Hindlimb muscle (tissue), 1 donor: ENCODE measurements at regions not wholly inside any gene's neighbourhood (a gene's known extent, or its start where the extent isn't known, plus 50 kb on each side); places are given as distances from the start of the nearest gene placed in this dataset.
"Not testable (repeated sequence)": the region's sequence is repeated elsewhere in the genome, so short reads cannot be mapped to it uniquely, and the experiment has no call there.

Experiments used
- DNase-seq: peaks from one replicate; pipeline ENCODE4 v3.0.0-alpha.2; 2013

DNA sequence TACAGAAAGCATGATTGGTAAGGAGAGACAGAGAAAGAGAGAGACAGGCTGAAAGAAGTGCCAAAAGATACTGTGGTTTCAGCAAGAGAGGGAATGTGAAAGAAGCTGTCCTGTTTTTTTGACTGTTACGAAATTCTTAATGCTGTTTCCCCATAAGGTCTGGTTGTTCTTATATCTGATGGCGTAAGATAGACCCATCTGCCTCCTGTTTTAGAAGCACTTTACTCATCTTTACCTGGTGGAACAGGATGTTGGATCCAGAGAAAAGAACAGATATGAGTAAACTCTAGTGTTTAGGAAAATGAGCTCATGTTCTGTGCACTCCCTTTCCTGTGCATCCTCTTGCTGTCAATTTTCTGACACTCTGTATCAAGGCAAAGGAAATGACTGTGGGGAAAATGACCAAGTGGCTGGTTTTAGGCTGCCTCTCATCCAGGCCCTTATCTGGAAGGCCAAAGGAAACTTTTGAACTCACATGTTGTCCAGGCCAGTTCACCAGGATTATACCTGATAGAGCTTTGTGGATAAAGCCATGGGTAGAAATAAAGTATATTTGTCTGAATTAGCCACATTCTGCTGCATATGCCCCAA, 311.7 kb upstream of the HTR2C start:
- DNase-seq = no peak

DNA sequence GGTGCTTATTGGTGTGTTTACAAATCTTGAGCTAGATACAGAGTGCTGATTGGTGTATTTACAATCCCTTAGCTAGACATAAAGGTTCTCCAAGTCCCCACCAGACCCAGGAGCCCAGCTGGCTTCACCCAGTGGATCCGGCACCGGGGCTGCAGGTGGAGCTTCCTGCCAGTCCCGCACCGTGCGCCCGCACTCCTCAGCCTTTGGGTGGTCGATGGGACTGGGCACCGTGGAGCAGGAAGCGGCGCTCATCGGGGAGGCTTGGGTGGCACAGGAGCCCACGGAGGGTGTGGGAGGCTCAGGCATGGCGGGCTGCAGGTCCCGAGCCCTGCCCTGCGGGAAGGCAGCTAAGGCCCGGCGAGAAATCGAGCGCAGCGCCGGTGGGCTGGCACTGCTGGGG, 313.5 kb upstream of the HTR2C start:
- not testable (repeated sequence) for DNase-seq

DNA sequence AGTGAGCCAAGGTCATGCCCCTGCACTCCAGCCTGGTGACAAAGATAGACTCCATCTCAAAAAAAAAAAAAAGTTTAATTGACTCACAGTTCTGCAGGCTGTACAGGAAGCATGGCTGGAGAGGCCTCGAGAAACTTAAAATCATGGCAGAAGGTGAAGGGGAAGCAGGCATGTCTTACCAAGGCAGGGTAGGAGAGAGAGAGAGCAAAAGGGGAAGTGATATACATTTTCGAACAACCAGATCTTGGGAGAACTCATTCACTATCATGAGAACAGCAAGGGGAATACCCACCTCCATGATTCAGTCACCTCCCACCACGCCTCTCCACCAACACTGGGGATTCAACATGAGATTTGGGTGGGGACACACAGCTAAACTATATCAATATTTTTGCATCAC, 315.2 kb upstream of the HTR2C start:
- DNase-seq = no peak

DNA sequence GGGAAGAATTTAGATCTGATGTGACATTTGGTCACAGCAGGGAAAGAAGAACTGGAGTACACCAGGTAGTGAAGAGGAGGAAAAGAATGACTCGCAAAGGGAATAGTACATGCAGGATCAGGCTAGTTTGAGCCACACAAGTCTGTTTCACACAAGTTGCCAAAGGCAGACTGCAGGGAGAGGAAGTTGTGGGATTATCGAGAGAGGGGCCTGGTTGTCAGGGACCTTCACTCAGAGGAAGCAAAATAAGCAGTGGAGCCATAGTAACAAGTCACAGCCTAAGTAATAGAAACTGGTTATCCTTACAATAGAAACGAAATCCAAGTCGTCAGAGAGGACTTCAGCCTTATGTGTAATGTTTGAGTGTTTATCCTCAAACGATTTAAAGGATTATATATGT, 316.7 kb upstream of the HTR2C start:
- DNase-seq = no peak

DNA sequence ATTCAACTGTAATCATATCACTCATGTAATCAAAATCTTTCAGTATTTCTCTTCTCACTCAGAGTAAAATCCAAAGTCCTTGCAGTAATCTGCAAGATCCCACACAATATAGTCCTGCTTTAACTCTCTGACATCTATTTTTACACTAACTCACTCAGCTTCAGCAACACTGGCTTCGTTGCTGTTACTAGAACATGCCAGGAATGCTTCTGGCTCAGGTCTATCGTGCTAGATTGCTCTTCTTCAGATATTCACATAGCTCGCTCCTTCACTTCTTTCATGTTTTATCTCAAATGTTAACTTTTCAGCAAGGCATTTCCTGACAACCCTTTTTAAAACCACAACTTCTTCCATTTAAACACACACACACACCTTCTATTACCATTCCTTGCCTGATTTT, 331.7 kb upstream of the HTR2C start:
- DNase-seq = no peak

DNA sequence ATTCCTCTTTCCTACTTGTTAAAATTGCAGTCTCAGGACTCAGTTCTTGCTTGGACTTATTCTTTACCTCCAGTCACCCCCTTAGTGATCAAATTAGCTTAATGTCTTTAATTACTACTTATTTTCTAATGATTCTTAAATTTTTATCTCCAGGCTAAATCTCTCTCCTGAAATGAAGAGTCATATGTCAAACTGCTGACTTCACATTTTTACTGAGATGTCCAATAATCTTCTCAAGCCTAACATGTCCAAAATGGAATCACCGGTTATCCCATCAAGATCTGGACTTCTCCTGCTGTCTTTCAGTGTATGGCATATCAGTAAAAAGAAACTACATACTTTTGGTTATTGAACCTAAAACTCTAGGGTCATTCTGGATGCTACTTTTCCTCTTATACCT, 332.3 kb upstream of the HTR2C start:
- no peak for DNase-seq

DNA sequence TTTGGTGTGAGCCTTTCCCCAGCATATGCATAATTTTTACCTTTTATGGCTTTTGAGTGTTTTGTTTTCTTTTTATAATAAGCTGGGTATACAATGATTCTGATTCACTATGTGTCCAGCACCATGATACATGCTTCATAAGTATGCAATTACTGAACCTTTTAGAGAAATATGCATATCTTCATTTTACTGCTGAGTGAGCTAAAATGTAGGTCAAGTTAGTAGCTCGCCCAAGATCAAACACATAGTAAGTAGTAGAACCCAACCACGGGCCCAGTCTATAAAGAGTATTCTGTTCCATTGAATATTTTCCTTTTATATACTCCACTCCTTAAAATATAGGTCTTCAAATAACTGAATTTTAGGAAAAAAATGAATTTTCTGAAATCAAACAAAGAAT, 362.4 kb upstream of the HTR2C start:
- no peak for DNase-seq

DNA sequence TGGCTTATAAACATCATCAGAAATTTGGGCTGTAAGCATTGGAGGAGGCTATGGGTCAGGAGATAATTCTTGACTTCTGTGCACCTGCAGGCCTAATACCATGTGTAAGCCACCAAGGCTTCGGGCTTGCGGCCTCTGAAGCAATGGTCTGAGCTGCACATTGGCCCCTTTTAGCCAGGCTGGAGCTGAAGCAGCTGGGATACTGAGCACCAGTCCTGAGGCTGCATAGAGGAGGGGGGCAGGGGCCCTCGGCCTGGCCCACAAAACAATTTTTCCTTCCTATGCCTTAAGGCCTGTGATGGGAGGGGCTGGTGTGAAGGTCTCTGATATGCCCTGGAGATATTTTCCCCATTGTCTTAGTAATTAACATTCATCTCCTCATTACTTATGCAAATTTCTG, 373.0 kb upstream of the HTR2C start:
- no peak for DNase-seq

DNA sequence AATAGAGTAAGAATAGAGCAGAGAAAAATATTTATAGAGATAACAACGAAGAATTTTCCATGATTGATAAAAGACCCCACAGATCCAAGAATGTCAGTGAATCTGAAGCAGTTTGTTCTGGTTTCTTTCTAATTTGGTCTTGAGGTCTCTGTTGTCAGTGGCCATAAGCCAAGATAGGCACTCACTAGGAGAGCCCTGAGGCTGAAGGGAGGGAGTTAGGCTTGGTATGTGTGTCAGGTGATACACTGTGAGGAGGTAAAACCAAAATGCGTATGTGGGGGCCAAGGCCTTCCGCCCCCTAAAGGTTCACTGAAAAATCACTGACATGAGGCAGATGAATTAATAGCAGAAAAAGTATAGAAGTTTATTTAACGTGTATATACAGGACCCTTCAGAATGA, 382.3 kb upstream of the HTR2C start:
- DNase-seq = no peak

DNA sequence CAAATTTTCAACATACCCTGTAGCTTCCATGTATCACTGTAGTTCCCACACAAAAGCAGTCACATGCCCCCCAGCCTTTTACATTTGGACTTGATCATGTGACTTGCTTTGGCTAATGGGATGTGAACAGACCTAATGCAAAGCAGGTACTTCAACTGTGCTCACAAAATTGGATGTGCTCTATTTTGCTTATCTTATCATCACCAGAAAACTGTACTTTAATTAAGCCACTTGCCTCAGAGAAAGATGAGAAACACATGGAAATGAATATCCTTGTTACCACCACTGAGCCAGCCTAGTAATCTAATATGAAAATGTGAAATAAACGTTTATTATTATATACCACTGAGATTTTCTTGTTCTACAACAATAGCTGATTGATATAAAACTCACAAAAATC, 402.7 kb upstream of the HTR2C start:
- DNase-seq = no peak

DNA sequence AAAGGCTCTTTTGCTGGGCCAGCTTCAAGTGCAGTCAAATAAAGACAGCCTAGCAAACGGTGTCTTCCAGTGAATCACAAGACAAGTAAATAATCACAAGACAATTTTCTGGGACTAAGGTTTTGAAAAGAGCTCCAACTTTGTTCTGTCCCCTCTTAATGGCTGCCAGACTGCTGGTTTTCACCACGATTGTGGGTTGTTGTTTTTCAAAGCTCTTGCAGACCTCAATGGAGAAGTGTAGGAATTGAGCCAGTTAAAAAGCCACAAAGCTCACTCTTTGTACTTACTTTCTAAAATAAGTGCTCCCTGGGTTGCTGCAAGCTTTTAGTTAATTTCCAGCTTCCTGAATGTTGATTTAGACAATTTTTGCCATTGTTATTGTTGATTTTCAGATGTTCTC, 405.8 kb upstream of the HTR2C start:
- no peak for DNase-seq

DNA sequence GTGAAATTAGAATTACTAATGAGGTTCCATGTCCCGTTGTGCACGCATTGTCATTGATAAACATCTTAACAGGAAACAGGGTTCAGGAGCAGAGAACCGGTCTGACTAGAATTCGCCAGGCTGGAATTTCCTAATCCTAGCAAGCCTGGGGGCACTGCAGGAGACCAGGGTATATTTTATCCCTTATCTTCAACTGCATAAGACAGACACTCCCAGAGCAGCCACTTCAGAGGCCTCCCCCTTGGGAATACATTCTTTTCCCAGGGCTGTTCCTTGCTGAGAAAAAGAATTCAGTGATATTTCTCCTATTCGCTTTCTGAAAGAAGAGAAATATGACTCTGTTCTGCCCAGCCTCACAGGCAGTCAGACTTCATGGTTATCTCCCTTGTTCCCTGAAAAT, 416.6 kb upstream of the HTR2C start:
- not testable (repeated sequence) for DNase-seq

DNA sequence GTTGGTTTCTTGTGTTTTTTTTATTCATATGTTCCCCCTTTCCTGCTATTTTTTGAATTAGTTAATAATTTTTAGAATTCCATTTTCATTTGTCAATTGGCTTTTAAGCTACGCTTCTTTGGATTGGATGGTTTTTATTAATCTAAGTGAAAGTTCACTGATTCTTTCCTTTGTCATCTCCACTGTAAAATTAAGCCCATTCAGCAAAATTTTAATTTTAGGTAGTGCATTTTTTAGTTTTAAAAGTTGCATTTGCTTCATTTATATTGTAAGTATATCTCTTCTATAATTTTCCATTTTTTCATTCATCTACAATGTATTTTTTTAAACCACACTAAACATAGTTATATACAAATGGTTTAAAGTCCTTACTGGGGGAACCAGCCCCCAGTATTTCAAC, 417.3 kb upstream of the HTR2C start:
- no peak for DNase-seq

DNA sequence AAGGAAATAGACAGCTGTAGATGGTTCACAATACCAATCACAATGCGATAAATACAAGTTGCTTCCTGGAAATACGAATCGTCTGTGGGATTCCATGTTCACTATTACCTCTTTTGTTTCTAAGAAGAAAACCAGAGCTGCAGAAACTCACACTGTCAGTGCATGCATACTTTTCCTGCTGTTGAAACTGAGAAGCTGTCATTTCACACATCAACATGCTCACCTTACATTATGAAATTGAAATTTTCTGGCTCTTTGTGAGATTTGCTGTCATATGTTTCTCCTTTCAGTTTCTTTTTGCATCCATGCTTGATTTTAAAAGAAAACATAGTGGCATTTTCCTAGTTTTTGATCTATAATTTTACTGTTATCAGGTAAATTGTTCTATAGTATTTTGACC, 418.3 kb upstream of the HTR2C start:
- DNase-seq = no peak

DNA sequence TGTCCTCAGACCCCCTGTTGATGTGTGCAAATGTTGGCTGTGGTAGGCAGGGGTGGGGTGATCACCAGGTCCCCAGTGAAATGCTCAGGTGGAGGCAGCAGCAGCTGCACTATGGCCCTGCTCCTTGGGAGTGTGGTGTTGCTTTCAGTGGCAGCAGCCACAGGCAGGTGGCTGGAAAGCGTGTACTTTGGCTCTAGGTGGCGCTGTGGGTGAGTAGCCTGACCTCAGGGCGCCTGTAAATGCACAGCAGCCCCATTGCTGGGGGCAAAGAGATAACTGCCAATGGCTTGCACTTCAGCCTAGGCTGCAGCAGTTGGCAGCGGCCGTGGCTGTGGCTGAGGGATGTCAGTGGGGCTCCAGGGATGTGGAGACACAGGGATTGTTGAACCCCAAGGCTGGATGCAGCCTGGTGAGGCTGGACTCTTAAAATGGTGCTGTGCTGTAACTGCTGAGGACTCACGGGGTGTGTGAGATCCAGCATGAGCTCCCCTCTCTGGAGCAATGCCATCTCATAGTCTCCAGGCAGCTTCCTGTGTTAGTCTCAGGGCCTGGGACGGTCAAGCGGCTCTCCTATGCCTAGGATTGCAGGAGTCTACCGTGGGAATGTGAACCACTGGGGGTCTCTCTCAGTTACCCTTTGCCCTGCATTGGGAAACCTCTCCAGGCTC, 421.7 kb upstream of the HTR2C start:
- DNase-seq = no peak

DNA sequence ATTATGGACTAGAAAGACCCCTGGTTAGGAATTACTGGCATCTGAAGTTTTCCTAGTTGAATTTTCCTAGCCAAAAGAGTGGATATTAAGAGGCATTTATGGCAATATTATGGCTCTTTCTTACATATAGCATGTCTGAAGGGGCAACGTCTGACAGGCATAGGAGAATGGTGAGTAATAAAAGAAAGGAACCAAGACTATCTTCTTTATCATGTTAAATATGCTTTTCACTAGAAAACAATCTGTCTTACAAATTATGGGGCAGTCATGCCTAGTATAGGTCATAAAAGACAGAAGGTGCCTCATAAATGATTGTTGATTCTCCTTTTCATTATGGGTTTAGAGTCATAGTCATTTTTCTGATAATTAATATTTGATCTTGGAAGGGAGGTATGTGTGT, 431.1 kb upstream of the HTR2C start:
- no peak for DNase-seq

DNA sequence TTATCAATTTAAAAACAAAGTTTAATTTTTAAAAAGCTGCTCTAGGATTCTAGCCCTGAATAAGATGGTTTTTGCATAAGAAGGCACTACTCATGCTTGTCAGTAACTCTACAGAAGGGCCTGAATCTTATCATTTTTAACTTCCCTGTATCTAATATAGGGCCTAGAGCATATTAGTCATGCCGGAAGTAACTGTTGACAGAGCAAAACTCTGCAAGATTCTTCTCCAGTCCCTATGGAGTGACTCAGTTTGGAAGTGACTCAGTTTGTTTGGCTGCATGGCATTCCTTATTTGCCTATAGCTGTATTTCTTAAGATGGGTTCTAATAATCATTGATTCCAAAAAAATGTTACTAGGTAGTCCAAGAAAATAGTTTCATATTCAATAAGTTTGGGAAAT, 431.8 kb upstream of the HTR2C start:
- DNase-seq = no peak

DNA sequence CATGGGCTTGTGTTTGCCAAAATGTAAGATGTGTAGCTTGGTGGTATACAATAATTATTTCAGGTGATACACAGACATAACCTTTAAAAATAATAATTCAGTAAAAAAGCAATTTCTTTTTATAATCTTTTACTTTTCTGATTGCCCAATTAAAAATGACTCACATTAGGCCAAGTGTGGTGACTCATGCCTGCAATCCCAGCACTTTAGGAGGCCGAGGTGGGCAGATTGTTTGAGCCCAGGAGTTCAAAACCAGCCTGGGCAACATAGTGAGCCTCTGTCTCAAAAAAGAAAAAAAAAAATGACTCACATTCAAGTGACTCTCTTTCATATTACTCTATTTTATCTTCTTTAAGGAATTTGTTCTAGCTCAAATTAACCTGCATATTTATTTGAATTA, 449.4 kb upstream of the HTR2C start:
- DNase-seq = no peak

DNA sequence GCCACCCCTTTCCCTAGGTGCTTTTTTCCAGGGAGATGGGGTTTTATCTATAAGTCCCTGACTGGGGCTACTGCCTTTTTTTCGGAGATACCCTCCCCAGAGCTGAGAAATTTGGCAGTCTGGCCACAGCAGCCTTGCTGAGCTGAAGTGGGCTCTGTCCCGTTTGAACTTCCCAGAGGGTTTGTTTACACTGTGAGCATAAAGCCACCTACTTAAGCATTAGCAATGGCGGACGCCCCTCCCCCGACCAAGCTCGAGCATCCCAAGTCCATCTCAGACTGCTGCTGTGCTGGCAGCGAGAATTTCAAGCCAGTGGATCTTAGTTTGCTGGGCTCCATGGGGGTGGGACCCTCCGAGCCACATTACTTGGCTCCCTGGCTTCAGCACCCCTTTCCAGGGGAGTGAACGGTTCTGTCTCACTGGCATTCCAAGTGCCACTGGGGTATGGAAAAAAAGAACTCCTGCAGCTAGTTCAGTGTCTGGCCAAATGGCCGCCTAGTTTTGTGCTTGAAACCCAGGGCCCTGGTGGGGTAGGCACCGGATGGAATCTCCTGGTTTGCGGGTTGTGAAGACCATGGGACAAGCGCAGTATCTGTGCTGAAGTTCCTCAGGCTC, 456.4 kb upstream of the HTR2C start:
- no peak for DNase-seq

DNA sequence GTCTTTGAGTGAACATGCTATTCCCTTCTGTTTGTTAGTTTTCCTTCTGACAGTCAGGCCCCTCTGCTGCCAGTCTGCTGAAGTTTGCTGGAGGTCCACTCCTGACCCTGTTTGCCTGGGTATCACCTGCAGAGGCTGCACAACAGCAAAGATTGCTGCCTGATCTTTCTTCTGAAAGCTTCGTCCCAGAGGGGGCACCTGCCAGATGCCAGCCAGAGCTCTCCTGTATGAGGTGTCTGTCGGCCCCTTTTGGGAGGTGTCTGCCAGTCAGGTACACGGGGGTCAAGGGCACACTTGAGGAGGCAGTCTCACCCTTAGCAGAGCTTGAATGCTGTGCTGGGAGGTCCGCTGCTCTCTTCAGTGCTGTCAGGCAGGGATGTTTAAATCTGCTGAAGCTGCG, 456.9 kb upstream of the HTR2C start:
- DNase-seq = no peak

DNA sequence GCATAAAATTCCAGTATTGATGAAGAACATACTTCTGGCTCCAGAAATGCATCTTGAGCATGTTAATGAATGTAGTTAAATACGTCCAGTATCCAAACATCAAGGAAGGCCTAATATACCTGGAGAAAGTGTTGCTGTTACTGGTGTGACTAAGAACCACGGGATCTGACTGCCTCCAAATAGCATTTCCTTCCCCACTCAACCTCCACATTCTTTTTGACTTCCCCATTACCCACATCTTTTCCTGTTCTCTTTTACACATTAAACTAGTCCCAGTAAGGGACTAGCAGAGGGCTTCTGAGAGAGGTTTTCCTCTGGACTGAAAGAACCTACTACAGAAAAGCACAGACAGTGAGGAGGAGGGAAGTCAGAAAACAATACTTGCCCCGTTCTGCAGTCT, 482.8 kb upstream of the HTR2C start:
- no peak for DNase-seq

DNA sequence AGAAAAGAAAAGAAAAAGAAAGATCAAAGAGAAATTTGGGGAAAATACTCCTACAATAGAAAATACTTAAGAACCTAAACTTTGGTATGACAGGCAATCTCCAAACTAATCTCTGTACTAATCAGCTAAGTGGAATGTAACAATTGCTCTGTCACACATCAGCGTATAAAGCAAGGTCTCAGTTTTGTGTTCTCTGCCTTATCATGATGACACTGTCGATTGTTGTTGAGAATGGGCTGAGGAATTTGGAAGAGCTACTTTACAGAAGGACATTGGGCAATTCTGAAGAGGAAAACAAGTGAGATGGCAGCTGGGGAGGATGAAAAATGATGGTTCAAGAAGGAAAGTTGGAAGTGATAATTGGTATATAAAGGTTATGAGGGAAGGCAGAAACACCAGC, 486.0 kb upstream of the HTR2C start:
- no peak for DNase-seq

DNA sequence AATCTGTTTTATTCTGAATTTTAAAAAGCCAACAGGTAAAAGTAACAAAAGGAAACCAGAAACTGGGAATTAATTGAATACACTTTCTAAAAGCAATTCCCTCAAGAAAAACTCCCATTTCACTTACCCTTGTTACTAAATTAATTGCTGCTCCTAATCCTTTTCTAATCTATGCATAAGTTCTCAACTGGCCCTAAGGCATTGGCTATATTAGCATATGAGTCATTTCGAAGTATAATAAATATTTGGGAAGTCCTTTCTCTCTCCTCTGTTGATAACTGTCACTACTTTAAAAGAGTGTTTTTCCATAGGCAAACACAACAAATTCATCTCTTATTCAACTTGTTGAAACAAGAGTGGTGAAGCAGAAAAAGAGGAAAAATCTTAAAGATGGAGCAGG, 486.5 kb upstream of the HTR2C start:
- DNase-seq = no peak

DNA sequence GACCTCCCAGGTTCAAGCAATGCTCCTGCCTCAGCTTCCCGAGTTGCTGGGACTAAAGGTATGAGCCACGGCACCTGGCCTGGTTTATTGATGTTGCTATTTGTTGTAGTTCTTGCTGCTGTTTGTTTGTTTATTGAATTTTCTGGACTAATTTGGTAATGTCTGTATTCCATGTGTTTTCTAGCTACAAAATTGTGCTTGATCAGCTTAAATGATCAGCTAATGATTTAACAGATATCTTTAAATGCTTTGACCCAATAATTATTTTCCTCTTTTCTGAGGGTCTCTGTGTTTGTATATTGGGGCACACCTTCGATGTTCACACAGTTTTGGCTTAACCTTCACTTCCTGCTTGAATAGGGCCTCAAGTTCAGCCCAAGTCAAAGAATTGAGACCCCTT, 488.1 kb upstream of the HTR2C start:
- no peak for DNase-seq

DNA sequence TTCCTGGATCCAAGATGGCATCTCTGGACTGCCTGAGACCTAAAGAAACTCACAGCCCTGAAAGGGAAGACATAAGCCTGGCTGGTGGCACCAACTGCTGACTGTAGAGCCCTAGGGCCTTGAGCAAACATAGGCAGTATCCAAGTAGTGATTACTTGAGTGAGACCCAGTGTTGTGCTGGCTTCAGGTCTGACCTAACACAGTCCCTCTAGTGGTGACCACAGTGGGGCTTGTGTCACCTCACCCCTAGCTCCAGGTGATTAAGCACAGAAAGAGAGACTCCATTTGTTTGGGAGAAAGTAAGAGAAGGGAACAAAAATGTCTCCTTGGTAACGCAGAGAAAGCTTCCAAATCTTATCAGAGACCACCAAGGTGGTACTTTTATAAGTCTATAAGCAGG, 496.3 kb upstream of the HTR2C start:
- no peak for DNase-seq
